ENCODE measurements at regions not wholly inside any gene's neighbourhood (a gene's known extent, or its start where the extent isn't known, plus 50 kb on each side); places are given as distances from the start of the nearest gene placed in this dataset.
A peak's percentile ranks its signal among the peaks of the same experiment; 100 is the strongest.

GRCh38 chr9:87086221-87086818, 139.0 kb upstream of the GAS1 start:
- peaks cover 0 to 8% (median 0%) of the 10 kb centered on the region in 7 donors for H3K27me3 ChIP-seq
- no peaks in the 10 kb centered on the region for H3K36me3 ChIP-seq
- H3K9me3 ChIP-seq = peaks cover 0 to 10% (median 4%) of the 10 kb centered on the region in 11 donors
- H3K4me1 ChIP-seq = peaks cover 0 to 42% (median 21%) of the 10 kb centered on the region in 9 donors
- no peak overlapping the region for H3K4me3 ChIP-seq
- WGBS, 2 donors = 60 to 73% methylated on average over 8 of the region's 8 CpGs
- ATAC-seq (peak in 3 of 8 donors; percentile 10 to 44 (median 38)), DNase-seq (peak in 1 of 2 donors; percentile 40)
- no peak for TF ChIP-seq CTCF (IDR thresholded peaks at IDR 0.05)
- H3K27ac ChIP-seq = peak overlapping the region in 6 of 10 donors; percentile 3 to 62 (median 28)
- intact Hi-C loops (cut with DNase I) = loop anchor here in 2 of 10 donors (10.0 kb wide), 2 partner anchors 112 to 132 kb away; no protein-coding TSS in a partner anchor

GRCh38 chr9:87087197-87087596, 139.9 kb upstream of the GAS1 start:
- Histone ChIP-seq H3K36me3 (no peaks in the 10 kb centered on the region), H3K27me3 (peaks cover 0 to 17% (median 0%) of the 10 kb centered on the region in 7 donors), H3K4me1 (peaks cover 0 to 42% (median 21%) of the 10 kb centered on the region in 9 donors), H3K9me3 (peaks cover 0 to 10% (median 4%) of the 10 kb centered on the region in 11 donors), H3K27ac (peak overlapping the region in 3 of 10 donors; percentile 13 to 62 (median 42)), H3K4me3 (no peak overlapping the region)
- DNase-seq = no peak
- no peak for TF ChIP-seq CTCF (IDR thresholded peaks at IDR 0.05)
- ATAC-seq = no peak
- intact Hi-C loops (cut with DNase I) = loop anchor here in 2 of 10 donors (10.0 kb wide), 2 partner anchors 112 to 132 kb away; no protein-coding TSS in a partner anchor

GRCh38 chr9:87088192-87088591, 140.9 kb upstream of the GAS1 start:
- TF ChIP-seq CTCF (IDR thresholded peaks at IDR 0.05) = no peak
- H3K4me3 ChIP-seq = no peak overlapping the region
- peaks cover 0 to 42% (median 21%) of the 10 kb centered on the region in 9 donors for H3K4me1 ChIP-seq
- ATAC-seq (peak; percentile 50 to 90 (median 72)), DNase-seq (peak in 1 of 2 donors; percentile 39)
- no peaks in the 10 kb centered on the region for H3K36me3 ChIP-seq
- intact Hi-C loops (cut with DNase I) = loop anchor here in 2 of 10 donors (10.0 kb wide), 2 partner anchors 113 to 133 kb away; no protein-coding TSS in a partner anchor
- peaks cover 0 to 18% (median 0%) of the 10 kb centered on the region in 7 donors for H3K27me3 ChIP-seq
- 35 to 54% methylated on average over 1 of the region's 1 CpG for WGBS, 2 donors
- H3K9me3 ChIP-seq = peaks cover 0 to 10% (median 4%) of the 10 kb centered on the region in 11 donors
- H3K27ac ChIP-seq = peak overlapping the region in 3 of 10 donors; percentile 3 to 67 (median 32)

GRCh38 chr9:87088621-87089365, 141.5 kb upstream of the GAS1 start:
- no peak overlapping the region for H3K4me3 ChIP-seq
- TF ChIP-seq CTCF (IDR thresholded peaks at IDR 0.05) = no peak
- DNase-seq (no peak), ATAC-seq (peak in 2 of 8 donors; percentile 17 to 38)
- peaks cover 0 to 12% (median 4%) of the 10 kb centered on the region in 11 donors for H3K9me3 ChIP-seq
- peaks cover 0 to 18% (median 2%) of the 10 kb centered on the region in 7 donors for H3K27me3 ChIP-seq
- WGBS, 2 donors = 60 to 64% methylated on average over 5 of the region's 5 CpGs
- peak overlapping the region in 6 of 10 donors; percentile 45 to 67 (median 58) for H3K27ac ChIP-seq
- intact Hi-C loops (cut with DNase I) = loop anchor here in 2 of 10 donors (10.0 kb wide), 2 partner anchors 114 to 134 kb away; no protein-coding TSS in a partner anchor
- no peaks in the 10 kb centered on the region for H3K36me3 ChIP-seq
- H3K4me1 ChIP-seq = peaks cover 0 to 42% (median 21%) of the 10 kb centered on the region in 9 donors
